K562 (cell line): ENCODE measurements at regions not wholly inside any gene's neighbourhood (a gene's known extent, or its start where the extent isn't known, plus 50 kb on each side); places are given as distances from the start of the nearest gene placed in this dataset.

Source experiments
- ATAC-seq: fragments of 200-7000 bp; cut with Tn5 transposase; 3 replicates; pipeline ENCODE4 v1.9.1; 2020; ENCODE audit warnings: moderate library complexity
- BruUV-seq: library from RNA; stranded (reverse); fragments of 400-500 nt; replicated peaks from 2 replicates; lab custom pipeline; 2021; lab: Mats Ljungman, UMichigan
- CTCF ChIA-PET: fragments of 300-600 bp; formaldehyde crosslinking; extraction: SDS; loops from one replicate; lab custom pipeline; 2021; ENCODE audit warnings: low intra/inter-chr PET ratio; lab: Yijun Ruan, JAX
- POLR2A ChIA-PET: fragments of 300-600, 350-650 bp; sonication (Branson Sonifier 250); formaldehyde crosslinking; extraction: SDS; loops from one replicate; lab custom pipeline; 2021; ENCODE audit warnings: antibody characterized with exemption, inconsistent platforms; lab: Yijun Ruan, JAX
- DNase-seq, 4 experiments: peaks; one replicate each; pipeline versions ENCODE4 v3.0.0 to v3.0.0-alpha.2; 2011 to 2018; ENCODE audit warnings: low spot score in 3 of 4, mixed read lengths in 3 of 4; ENCODE audit errors: extremely low read depth in 1 of 4
- FAIRE-seq: peaks from 2 replicates; lab custom pipeline; 2011; peaks lifted over from hg19 to GRCh38; lab: Jason Lieb, UNC
- H2AFZ ChIP-seq: 2 replicates; pipeline ENCODE4 v1.6.0; 2011; ENCODE audit warnings: low read depth, low read length, control low read depth, inconsistent platforms
- H3K27ac ChIP-seq: fragments of 200-600 bp; 3 replicates; pipeline ENCODE4 v1.8.0; 2011; ENCODE audit warnings: low read depth, mild to moderate bottlenecking, control low read depth, inconsistent platforms, low read length, moderate library complexity, mixed read lengths; ENCODE audit errors: extremely low read depth
- H3K27me3 ChIP-seq, 2 experiments: fragments of 300-600 bp in 1 of 2; 2 replicates in 1 of 2; 3 replicates in 1 of 2; pipeline versions ENCODE4 v1.6.0 to v1.8.0; 2011; ENCODE audit warnings: inconsistent platforms in 2 of 2, low read length in 2 of 2, mild to moderate bottlenecking in 1 of 2, mixed read lengths in 1 of 2, moderate library complexity in 1 of 2; ENCODE audit not compliant: control insufficient read depth in 2 of 2, insufficient read depth in 2 of 2
- H3K36me3 ChIP-seq: fragments of 300-600 bp; 3 replicates; pipeline ENCODE4 v1.8.0; 2011; ENCODE audit warnings: mild to moderate bottlenecking, low read length, inconsistent platforms; ENCODE audit not compliant: control insufficient read depth, insufficient read depth
- H3K4me1 ChIP-seq, 2 experiments: fragments of 200-600 bp in 1 of 2; replicated peaks in 1 of 2; 2 replicates in 1 of 2; 3 replicates in 1 of 2; pipeline versions ENCODE4 v1.5.1 to v1.8.0; 2011; ENCODE audit warnings: inconsistent platforms in 2 of 2, low read length in 2 of 2, mild to moderate bottlenecking in 1 of 2, mixed read lengths in 1 of 2, moderate library complexity in 1 of 2; ENCODE audit not compliant: control insufficient read depth in 2 of 2, insufficient read depth in 2 of 2
- H3K4me2 ChIP-seq: 2 replicates; pipeline ENCODE4 v1.6.1; 2011; ENCODE audit warnings: low read length, control low read depth, inconsistent platforms, mixed read lengths; ENCODE audit not compliant: insufficient read depth
- H3K4me3 ChIP-seq: fragments of 200-600 bp; sonication (generic), shearing (Covaris generic); 2 replicates; pipeline ENCODE4 v1.5.1; 2016; ENCODE audit warnings: control low read depth, inconsistent platforms
- H3K79me2 ChIP-seq: fragments of 200-600 bp; 3 replicates; pipeline ENCODE4 v1.8.0; 2011; ENCODE audit warnings: low read length, inconsistent platforms; ENCODE audit not compliant: control insufficient read depth, insufficient read depth
- H3K9ac ChIP-seq, 2 experiments: 2 replicates each; pipeline versions ENCODE4 v1.6.0 to v1.6.1; 2011; ENCODE audit warnings: low read depth in 2 of 2, low read length in 2 of 2, control low read depth in 1 of 2, inconsistent platforms in 1 of 2, mild to moderate bottlenecking in 1 of 2, mixed read lengths in 1 of 2; ENCODE audit not compliant: insufficient read depth in 1 of 2
- H3K9me1 ChIP-seq: one replicate; pipeline ENCODE4 v1.6.0; 2011; ENCODE audit warnings: inconsistent platforms, mild to moderate bottlenecking, low read length, moderate library complexity; ENCODE audit not compliant: control insufficient read depth, insufficient read depth
- H3K9me3 ChIP-seq: replicated peaks from 2 replicates; pipeline ENCODE4 v1.5.1; 2011; ENCODE audit warnings: low read depth, low read length, inconsistent platforms; ENCODE audit not compliant: control insufficient read depth, insufficient read depth
- H4K20me1 ChIP-seq: replicated peaks from 2 replicates; pipeline ENCODE4 v1.6.1; 2011; ENCODE audit warnings: low read length, inconsistent platforms, mixed read lengths; ENCODE audit not compliant: control insufficient read depth, insufficient read depth
- AFF4 ChIP-seq: sonication (generic); formaldehyde crosslinking; IDR thresholded peaks from 2 replicates; pipeline ENCODE4 v1.8.0; 2023; ENCODE audit warnings: mild to moderate bottlenecking, missing genetic modification reagents
- MITF ChIP-seq: IDR thresholded peaks from 2 replicates; pipeline ENCODE4 v1.6.1; 2014; ENCODE audit warnings: antibody characterized with exemption
- NELFE ChIP-seq: IDR thresholded peaks from 2 replicates; pipeline ENCODE4 v1.6.1; 2011; ENCODE audit warnings: mild to moderate bottlenecking; ENCODE audit not compliant: insufficient read depth, insufficient read length
- RBM25 ChIP-seq: fragments of 200-400 bp; formaldehyde crosslinking; IDR thresholded peaks from 2 replicates; pipeline ENCODE4 v1.6.1; 2018; ENCODE audit warnings: low read length, low read depth, moderate library complexity; ENCODE audit not compliant: severe bottlenecking
- SNAPC5 ChIP-seq: fragments of 250-450 bp; sonication (Bioruptor Pico); IDR thresholded peaks from 2 replicates; pipeline ENCODE4 v1.8.0; 2021; ENCODE audit warnings: moderate library complexity, mild to moderate bottlenecking, inconsistent platforms
- STAG1 ChIP-seq: sonication (generic); formaldehyde crosslinking; IDR thresholded peaks from 2 replicates; pipeline ENCODE4 v1.5.0; 2020; ENCODE audit warnings: missing genetic modification reagents, borderline replicate concordance
- TEAD1 ChIP-seq, 2 experiments: fragments of 450-650 bp in 1 of 2; sonication (generic) in 1 of 2; formaldehyde crosslinking; IDR thresholded peaks; 2 replicates each; pipeline versions ENCODE4 v1.4.0 to v1.8.0; 2020 to 2022; ENCODE audit warnings: mild to moderate bottlenecking in 2 of 2, missing genetic modification reagents in 1 of 2
- ZNF280A ChIP-seq: fragments of 450-650 bp; IDR thresholded peaks from 2 replicates; pipeline ENCODE4 v1.6.1; 2018; ENCODE audit warnings: mild to moderate bottlenecking, low read depth; ENCODE audit not compliant: partially characterized antibody
- ZNF507 ChIP-seq: conservative IDR thresholded peaks from 2 replicates; pipeline ENCODE4 v1.6.1; 2017; ENCODE audit warnings: missing genetic modification characterization, missing compliant biosample characterization
- ZSCAN29 ChIP-seq: fragments of 450-650 bp; IDR thresholded peaks from 2 replicates; pipeline ENCODE4 v1.6.1; 2017
- WGBS: fragments of 100-300 bp; shearing (Covaris generic); methylation state at CpG from one replicate; pipeline ENCODE4 v1.1.6; 2016; ENCODE audit warnings: low coverage, mixed read lengths; ENCODE audit not compliant: insufficient coverage; ENCODE audit errors: missing lambda C conversion rate; 5-methylcytosine and 5-hydroxymethylcytosine counted together
- in situ Hi-C: fragments of 300-500 bp; cut with MboI; formaldehyde crosslinking; loops from 4 replicates; pipeline ENCODE4 v1.15.0; 2018; ENCODE audit warnings: inconsistent platforms, mixed read lengths
- intact Hi-C: fragments of 100-400 bp; cut with micrococcal nuclease; formaldehyde crosslinking; loops from 2 replicates; pipeline ENCODE4 v1.14.2; 2022

GRCh38 chr2:111628221-111628620 lies 255.8 kb downstream of the ANAPC1 start:
- DNase-seq = no peak
- H3K4me1 ChIP-seq = peaks cover 6 to 12% of the 10 kb centered on the region in 2 experiments; a peak in 4 of 5 replicates
- no peak overlapping the region for H3K27ac ChIP-seq
- ChIA-PET POLR2A (no interaction called here), CTCF (no interaction called here)
- FAIRE-seq = no peak
- intact Hi-C loops = no loop called here
- H3K9me3 ChIP-seq = peaks cover 6% of the 10 kb centered on the region
- no peak for ATAC-seq
- no peaks in the 10 kb centered on the region for H3K27me3 ChIP-seq
- no TSS peak for BruUV-seq
- TF ChIP-seq ZNF280A (no peak), SNAPC5 (CRISPR knock-in tag) (no peak), AFF4 (CRISPR knock-in tag) (no peak), STAG1 (CRISPR knock-in tag) (no peak), MITF (no peak), ZNF507 (peak; percentile 94), NELFE (no peak), RBM25 (peak; percentile 42), TEAD1 (CRISPR knock-in tag; IDR thresholded peaks at IDR 0.05) (no peak), ZSCAN29 (no peak)
- no peak overlapping the region for H2AFZ ChIP-seq
- in situ Hi-C loops = no loop called here
- H3K9ac ChIP-seq = no peak overlapping the region
- no peaks in the 10 kb centered on the region for H3K79me2 ChIP-seq
- H3K9me1 ChIP-seq = no peaks in the 10 kb centered on the region
- 100% methylated on average over 1 of the region's 1 CpG for WGBS
- H3K36me3 ChIP-seq = no peaks in the 10 kb centered on the region
- H3K4me2 ChIP-seq = no peak overlapping the region
- H3K4me3 ChIP-seq = no peak overlapping the region
- no peaks in the 10 kb centered on the region for H4K20me1 ChIP-seq
